ENCODE measurements at regions not wholly inside any gene's neighbourhood (a gene's known extent, or its start where the extent isn't known, plus 50 kb on each side); places are given as distances from the start of the nearest gene placed in this dataset.

- H3K4me1 Mint-ChIP-seq (ENCODE audit: low read depth, unreplicated experiment), result no peaks in the 10 kb centered on the region
- no peak overlapping the region for H3K4me3 Mint-ChIP-seq (ENCODE audit: unreplicated experiment)
- H3K9me3 Mint-ChIP-seq (ENCODE audit: unreplicated experiment), result no peaks in the 10 kb centered on the region
- no peak overlapping the region for H3K27ac Mint-ChIP-seq (ENCODE audit: unreplicated experiment)
- DNase-seq, result no peak
- no peaks in the 10 kb centered on the region for H3K36me3 Mint-ChIP-seq (ENCODE audit: unreplicated experiment)
- TF ChIP-seq, protein P1, sequence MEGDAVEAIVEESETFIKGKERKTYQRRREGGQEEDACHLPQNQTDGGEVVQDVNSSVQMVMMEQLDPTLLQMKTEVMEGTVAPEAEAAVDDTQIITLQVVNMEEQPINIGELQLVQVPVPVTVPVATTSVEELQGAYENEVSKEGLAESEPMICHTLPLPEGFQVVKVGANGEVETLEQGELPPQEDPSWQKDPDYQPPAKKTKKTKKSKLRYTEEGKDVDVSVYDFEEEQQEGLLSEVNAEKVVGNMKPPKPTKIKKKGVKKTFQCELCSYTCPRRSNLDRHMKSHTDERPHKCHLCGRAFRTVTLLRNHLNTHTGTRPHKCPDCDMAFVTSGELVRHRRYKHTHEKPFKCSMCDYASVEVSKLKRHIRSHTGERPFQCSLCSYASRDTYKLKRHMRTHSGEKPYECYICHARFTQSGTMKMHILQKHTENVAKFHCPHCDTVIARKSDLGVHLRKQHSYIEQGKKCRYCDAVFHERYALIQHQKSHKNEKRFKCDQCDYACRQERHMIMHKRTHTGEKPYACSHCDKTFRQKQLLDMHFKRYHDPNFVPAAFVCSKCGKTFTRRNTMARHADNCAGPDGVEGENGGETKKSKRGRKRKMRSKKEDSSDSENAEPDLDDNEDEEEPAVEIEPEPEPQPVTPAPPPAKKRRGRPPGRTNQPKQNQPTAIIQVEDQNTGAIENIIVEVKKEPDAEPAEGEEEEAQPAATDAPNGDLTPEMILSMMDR (IDR thresholded peaks at IDR 0.05; ENCODE audit: partially characterized antibody, unreplicated experiment), result no peak
- H3K27me3 Mint-ChIP-seq (ENCODE audit: unreplicated experiment), result no peaks in the 10 kb centered on the region
These were observed 63.2 kb upstream of the MAGI1 start for GRCh38 chr3:66101901-66102300.

- no peaks in the 10 kb centered on the region for H3K9me3 Mint-ChIP-seq (ENCODE audit: unreplicated experiment)
- no peak overlapping the region for H3K27ac Mint-ChIP-seq (ENCODE audit: unreplicated experiment)
- H3K36me3 Mint-ChIP-seq (ENCODE audit: unreplicated experiment), result no peaks in the 10 kb centered on the region
- no peak overlapping the region for H3K4me3 Mint-ChIP-seq (ENCODE audit: unreplicated experiment)
- TF ChIP-seq, protein P1 (IDR thresholded peaks at IDR 0.05; ENCODE audit: partially characterized antibody, unreplicated experiment), result no peak
- H3K4me1 Mint-ChIP-seq (ENCODE audit: low read depth, unreplicated experiment), result no peaks in the 10 kb centered on the region
- DNase-seq, result no peak
- H3K27me3 Mint-ChIP-seq (ENCODE audit: unreplicated experiment), result no peaks in the 10 kb centered on the region
These were observed 60.9 kb upstream of the MAGI1 start for GRCh38 chr3:66099541-66100065.

- DNase-seq, result no peak
- no peaks in the 10 kb centered on the region for H3K27me3 Mint-ChIP-seq (ENCODE audit: unreplicated experiment)
- no peaks in the 10 kb centered on the region for H3K4me1 Mint-ChIP-seq (ENCODE audit: low read depth, unreplicated experiment)
- no peak overlapping the region for H3K4me3 Mint-ChIP-seq (ENCODE audit: unreplicated experiment)
- no peaks in the 10 kb centered on the region for H3K9me3 Mint-ChIP-seq (ENCODE audit: unreplicated experiment)
- no peak overlapping the region for H3K27ac Mint-ChIP-seq (ENCODE audit: unreplicated experiment)
- no peaks in the 10 kb centered on the region for H3K36me3 Mint-ChIP-seq (ENCODE audit: unreplicated experiment)
- TF ChIP-seq, protein P1 (IDR thresholded peaks at IDR 0.05; ENCODE audit: partially characterized antibody, unreplicated experiment), result no peak
These were observed 59.7 kb upstream of the MAGI1 start for GRCh38 chr3:66098436-66098835.

GRCh38 chr3:66097647-66098046, 58.9 kb upstream of the MAGI1 start:
- H3K9me3 Mint-ChIP-seq (ENCODE audit: unreplicated experiment), result no peaks in the 10 kb centered on the region
- no peak overlapping the region for H3K4me3 Mint-ChIP-seq (ENCODE audit: unreplicated experiment)
- no peaks in the 10 kb centered on the region for H3K27me3 Mint-ChIP-seq (ENCODE audit: unreplicated experiment)
- no peaks in the 10 kb centered on the region for H3K4me1 Mint-ChIP-seq (ENCODE audit: low read depth, unreplicated experiment)
- DNase-seq, result no peak
- TF ChIP-seq, protein P1 (IDR thresholded peaks at IDR 0.05; ENCODE audit: partially characterized antibody, unreplicated experiment), result no peak
- H3K27ac Mint-ChIP-seq (ENCODE audit: unreplicated experiment), result no peak overlapping the region
- no peaks in the 10 kb centered on the region for H3K36me3 Mint-ChIP-seq (ENCODE audit: unreplicated experiment)

DNA sequence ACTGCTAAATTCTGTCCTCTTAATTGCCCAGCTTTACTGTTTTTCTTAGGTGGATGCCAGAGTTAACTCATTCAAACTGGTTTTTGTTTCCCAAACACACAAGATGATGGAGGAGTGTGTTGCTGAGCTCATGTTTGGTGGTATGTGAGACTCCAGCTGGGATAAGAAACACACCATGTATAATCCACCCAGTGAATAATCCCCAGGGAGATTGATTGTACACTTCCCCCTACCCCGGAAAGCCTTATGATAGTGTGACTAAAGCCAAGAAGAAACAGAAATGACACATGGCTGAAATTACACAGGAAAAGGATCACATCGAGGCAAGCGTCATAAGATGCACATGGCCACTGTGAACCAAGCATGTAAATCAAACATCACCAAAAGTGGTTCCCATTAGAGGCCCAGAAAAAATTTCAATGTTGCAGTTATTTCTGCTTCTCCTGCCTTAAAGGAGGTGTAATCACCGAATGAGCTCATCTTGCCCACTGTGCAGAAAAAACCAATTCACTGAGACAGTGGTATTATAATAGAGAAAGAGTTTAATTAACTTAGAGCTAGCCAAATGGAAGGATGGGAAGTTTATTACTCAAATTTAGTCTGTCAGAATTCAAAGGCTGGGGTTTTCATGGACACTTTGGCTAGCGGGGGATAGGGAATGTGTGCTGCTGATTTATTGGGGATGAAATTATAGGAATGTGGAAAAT, 56.7 kb upstream of the MAGI1 start:
- DNase-seq, result no peak
- H3K27me3 Mint-ChIP-seq (ENCODE audit: unreplicated experiment), result no peaks in the 10 kb centered on the region
- no peaks in the 10 kb centered on the region for H3K4me1 Mint-ChIP-seq (ENCODE audit: low read depth, unreplicated experiment)
- H3K36me3 Mint-ChIP-seq (ENCODE audit: unreplicated experiment), result no peaks in the 10 kb centered on the region
- TF ChIP-seq, protein P1 (IDR thresholded peaks at IDR 0.05; ENCODE audit: partially characterized antibody, unreplicated experiment), result no peak
- no peak overlapping the region for H3K4me3 Mint-ChIP-seq (ENCODE audit: unreplicated experiment)
- H3K9me3 Mint-ChIP-seq (ENCODE audit: unreplicated experiment), result no peaks in the 10 kb centered on the region
- H3K27ac Mint-ChIP-seq (ENCODE audit: unreplicated experiment), result no peak overlapping the region
